ENCODE measurements at regions not wholly inside any gene's neighbourhood (a gene's known extent, or its start where the extent isn't known, plus 50 kb on each side); places are given as distances from the start of the nearest gene placed in this dataset.
"Not testable (repeated sequence)": the region's sequence is repeated elsewhere in the genome, so short reads cannot be mapped to it uniquely, and the experiment has no call there.

- peak in 1 of 5 experiments; percentile 5 for DNase-seq
Observed at GRCh38 chr15:25170781-25171110, 216.0 kb downstream of the SNRPN start.

DNA sequence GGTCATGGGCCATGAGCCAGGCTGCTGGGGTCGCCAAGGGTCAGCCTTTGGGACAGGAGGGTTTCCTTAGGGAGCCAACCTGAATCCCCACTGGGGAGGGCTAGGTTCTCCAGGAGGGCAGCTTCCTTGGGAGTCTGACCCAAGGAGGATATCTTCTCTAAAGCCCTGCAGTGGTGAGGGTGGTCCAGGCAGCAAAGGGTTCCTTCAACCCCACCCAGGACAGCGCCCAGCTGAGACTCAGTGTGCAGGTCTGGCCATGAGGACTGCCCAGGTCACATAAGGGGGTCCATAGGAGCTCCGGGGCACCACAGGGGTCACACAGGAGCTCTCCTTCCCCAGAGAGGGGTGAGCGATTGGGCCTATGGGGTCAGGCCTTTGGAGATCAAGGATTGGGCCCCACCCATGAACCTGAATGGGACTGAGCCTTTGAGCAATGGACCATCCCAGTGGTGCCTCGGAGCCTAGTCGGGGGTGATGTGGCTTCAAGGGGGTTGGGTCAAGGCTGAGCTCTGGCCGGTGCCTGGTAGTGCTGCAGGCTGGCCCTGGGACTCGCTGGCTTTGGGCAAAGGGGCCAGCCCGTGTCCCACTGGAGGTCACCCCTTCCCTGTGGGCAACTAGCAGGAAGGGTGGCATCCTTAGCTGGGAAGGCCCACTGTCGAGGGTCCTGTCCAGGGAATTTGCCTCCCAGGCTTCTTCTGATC lies 216.5 kb downstream of the SNRPN start:
- peak in 2 of 5 experiments; percentile 2 to 3 for DNase-seq

DNA sequence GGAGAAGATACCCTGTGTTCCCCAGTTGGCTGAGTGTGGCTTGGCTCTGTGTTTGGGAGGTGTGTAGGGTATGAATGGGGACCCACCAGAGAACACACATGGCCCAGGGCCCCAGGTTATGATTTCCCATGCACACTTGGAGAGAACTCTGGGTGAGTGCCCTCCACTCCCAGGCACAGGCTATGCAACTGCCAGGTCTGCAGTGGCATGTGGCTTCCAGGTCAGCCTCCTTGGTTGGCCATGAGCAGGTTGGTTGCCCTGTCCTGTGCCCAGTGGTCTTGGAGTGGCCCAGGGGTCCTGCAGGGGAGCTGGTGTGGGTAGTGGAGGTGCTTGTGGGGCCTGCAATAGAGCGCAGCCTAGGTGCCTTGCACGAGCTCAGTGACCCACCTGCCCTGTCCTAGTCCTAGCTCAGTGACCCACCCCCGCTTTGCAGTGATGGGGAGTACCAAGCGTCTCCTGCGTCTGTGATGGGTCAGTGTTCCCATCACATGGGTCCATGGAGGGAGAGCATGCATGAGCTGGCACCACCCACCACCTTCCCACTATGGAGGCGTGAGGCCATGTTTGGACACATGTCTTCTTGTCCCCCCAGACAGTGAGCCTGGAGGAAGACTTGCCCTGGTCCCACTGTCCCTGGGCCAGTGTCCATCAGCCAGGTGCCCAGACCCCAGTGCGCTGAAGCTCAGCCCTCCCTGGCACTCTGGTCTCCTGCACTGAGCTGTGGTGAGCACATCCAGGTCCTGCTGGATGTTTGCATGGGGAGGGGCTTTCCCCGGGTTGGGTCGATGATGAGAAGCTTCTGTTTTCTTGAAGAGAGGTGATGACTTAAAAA lies 217.3 kb downstream of the SNRPN start:
- peak in 2 of 5 experiments; percentile 0 to 4 for DNase-seq

- DNase-seq = peak in 1 of 5 experiments; percentile 4
Observed at GRCh38 chr15:25172691-25173090, 217.9 kb downstream of the SNRPN start.

DNA sequence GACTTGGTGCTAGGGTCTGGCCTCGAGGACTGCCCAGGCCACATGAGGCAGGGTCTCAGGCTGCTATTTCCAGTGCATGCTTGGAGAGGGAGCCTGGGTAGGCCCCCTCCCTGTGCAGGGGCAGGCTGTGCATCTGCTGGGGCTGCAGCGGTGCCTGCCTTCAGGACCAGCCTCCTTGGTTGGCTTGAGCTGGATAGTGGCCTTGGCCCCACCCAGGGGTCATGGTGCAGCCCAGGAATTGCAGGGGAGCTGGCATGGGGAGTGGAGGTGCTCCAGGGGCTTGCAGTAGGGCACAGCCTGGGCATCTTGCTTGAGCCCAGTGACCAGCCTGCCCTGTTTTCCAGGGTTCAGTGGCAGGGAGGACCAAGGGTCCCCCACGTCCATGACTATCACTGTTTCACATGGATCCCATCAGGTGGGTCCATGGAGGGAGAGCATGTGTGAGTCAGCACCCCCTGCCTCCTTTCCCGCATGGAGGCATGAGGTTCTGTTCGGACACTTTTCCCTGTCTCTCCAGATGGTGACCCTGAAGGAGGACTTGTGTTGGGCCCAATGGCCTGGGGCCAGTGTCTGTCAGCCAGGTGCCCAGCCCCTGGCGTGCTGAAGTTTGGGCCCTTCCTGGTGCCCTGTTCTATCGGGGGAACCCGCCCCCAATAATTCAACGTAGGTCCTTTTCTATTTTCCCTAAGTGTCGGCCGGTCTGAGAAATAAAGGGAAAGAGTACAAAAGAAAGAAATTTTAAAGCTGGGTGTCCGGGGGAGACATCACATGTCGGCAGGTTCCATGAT lies 218.6 kb downstream of the SNRPN start:
- DNase-seq = peak in 1 of 5 experiments; percentile 1

GRCh38 chr15:25174149-25174548 lies 219.4 kb downstream of the SNRPN start:
- DNase-seq = not testable (repeated sequence)

DNA sequence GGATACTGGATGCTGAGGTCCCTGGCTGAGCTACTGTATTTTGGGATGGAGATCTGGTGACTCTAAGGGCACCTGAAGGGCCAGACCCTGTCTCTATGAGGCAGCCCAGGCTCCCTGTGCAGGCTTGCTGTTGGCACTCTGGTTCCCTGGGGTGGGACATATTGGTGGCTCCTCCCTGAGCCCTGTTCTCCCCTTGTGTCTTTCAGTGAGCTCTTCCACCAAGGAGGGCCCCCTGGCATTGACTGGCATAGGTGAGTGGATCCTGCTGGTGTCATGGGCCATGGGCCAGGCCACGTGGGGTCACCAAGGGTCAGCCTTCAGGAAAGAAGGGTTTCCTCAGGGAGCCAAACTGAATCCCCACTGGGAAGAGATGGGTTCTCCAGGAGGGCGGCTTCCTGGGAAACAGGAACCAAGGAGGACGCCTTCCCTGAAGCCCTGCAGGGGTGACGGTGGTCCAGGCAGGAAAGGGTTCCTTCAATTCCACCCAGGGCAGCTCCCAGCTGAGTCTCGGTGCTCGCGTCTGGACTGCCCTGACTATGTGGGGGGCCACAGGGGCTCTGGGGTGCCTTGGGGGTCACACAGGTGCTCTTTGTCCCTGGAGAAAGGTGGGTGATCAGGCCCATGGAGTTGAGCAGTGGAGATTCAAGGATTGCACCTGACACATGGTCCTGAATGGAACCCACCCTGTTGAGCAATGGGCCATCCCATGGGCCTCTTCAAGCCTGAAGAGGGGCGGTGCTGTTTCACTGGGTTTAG lies 220.4 kb downstream of the SNRPN start:
- peak in 2 of 5 experiments; percentile 1 to 2 for DNase-seq

DNA sequence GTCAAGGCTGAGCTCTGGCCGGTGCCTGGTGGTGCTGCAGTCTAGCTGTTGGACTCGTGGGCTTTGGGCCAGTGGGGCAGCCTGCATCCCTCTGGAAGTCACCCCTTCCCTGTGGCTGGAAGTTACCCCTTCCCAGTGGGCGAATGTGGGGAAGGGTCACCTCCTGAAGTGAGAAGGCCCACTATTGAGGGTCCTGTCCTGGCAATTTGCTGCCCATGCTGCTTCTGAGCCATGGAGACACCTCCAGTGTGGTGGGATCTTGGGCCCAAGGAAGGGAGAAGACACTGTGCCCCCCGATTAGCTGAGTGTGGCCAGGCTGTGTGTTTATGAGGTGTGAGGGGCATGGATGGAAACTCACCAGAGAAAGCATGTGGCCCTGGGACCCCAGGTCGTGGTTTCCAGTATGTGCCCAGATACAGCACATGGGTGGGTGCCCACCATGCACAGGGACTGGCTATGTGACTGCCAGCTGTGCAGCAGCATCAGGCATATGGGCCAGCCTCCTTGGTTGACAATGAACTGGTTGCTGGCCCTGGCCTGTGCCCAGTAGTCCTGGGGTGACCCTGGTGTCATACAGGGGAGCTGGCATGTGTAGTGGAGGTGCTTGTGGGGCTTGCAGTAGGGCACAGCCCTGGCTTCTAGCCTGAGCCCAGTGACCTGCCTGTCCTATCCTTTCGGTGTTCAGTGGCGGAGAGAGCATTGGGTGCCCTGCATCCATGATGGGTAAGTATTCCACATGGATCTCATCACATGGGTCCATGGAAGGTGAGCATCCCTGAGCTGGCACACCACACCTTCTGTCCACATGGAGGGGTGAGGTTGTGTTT lies 221.2 kb downstream of the SNRPN start:
- peak in 2 of 5 experiments; percentile 1 to 3 for DNase-seq

DNA sequence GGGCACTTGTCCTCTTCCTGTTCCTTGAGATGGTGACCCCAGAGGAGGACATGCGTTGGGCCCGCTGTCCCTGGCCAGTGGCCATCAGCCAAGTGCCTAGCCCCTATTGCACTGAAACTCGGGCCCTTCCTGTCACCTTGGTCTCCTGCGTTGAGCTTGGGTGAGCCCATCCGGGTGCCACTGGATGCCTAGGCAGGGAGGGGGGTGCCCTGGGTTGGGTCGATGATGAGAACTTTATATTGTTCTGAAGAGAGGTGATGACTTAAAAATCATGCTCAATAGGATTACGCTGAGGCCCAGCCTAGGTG lies 221.8 kb downstream of the SNRPN start:
- DNase-seq = peak in 1 of 5 experiments; percentile 1

DNA sequence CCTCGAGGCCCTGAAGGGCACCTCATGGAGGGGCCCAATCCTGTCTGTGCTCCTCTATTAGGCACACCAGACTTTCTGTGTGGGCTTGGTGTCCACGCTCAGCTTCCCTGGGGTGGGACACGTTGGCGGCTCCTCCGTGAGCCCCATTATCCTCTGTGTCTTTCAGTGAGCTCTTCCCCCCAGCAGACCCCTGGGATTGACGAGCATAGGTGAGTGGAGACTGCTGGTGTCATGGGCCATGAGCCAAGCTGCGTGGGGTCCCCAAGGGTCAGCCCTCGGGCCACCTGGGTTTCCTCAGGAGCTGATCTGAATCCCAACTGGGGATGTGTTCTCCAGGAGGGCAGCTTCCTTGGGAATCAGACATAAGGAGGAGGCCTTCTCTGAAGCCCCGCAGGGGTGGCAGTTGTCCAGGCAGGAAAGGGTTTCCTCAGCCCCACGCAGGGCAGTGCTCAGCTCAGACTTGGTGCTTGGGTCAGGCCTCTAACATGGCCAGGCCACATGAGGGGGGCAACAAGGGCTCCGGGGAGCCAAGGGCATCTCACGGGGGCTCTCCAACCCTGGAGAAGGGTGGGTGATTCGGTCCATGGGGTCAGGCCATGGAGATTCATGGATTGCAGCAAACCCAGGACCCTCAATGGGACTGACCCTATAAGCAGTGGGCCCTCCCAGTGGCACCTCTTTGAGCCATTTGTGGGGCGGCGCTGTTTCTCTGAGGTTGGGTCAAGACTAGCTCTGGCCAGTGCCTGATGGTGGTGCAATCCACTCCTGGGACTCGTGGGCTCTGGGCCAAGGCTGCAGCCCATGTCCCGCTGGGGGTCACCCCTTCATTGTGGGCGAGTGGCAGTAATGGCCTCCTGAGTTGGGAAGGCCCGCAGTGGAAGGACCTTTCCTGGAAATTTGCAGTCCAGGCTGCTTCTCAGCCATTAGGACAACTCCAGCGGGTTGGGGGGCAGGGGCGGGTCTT lies 222.5 kb downstream of the SNRPN start:
- DNase-seq = peak in 2 of 5 experiments; percentile 0 to 1

GRCh38 chr15:25177955-25178801 lies 223.4 kb downstream of the SNRPN start:
- peak in 2 of 5 experiments; percentile 1 to 6 for DNase-seq

GRCh38 chr15:25178835-25179672 lies 224.3 kb downstream of the SNRPN start:
- peak in 2 of 5 experiments; percentile 1 to 3 for DNase-seq

- DNase-seq = peak in 1 of 5 experiments; percentile 1
Observed at GRCh38 chr15:25179673-25180511, 225.1 kb downstream of the SNRPN start.

DNA sequence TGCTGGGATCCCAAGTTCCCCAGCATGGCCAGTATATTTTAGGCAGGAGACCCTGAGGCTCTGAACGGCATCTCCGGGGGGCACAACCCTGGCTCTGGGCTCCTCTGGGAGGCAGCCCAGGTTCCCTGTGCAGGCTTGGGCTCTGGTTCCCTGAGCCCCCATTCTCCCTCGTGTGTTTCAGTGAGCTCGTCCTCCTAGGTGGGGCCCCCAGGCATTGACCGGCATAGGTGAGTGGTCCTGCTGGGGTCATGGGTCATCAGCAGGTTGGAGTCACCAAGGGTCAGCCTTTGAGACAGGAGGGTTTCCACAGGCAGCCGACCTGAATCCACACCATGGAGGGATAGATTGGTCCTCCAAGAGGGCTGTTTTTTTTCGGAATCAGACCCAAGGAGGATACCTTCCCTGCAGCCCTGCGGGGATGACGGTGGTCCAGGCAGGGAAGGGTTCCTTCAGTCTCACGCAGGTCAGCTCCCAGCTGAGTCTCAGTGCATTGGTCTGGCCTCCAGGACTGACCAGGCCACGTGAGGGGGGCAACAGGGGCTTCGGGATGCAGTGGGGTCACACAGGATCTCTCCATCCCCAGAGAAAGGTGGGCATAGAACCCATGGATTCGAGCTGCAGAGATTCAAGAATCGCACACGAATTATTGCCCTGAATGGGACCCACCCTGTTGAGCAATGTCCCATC lies 226.0 kb downstream of the SNRPN start:
- DNase-seq = peak in 1 of 5 experiments; percentile 2

DNA sequence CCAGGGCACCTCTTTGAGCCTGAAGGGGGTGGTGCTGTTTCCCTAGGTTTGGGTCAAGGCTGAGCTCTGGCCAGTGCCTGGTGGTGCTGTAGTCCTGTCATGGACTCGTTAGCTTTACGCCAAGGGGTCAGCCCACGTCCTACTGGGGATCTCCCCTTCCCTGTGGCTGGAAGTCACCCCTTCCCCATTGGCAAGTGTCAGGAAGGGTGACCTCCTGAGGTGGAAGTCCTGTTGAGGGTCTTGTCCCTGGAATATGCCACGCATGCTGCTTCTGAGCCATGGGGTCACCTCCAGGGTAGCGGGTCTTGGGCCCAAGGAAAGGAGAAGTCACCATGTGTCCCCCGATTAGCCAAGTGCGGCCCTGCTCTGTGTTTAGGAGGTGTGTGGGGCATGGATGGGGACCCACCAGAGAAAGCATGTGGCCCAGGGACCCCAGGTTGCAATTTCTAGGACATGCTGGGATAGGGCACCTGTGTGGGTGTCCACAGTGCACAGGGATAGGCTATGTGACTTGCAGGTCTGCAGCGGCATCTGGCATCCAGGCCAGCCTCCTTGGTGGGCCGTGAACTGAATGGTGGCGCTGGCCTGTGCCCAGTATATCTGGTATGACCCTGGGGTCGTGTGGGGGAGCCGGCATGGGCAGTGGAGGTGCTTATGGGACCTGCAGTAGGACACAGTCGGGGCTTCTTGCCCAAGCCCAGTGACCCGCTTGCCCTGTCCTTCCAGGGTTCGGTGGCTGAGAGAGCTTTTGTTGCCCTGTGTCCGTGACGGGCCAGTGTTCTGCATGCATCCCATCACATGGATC lies 226.7 kb downstream of the SNRPN start:
- peak in 1 of 5 experiments; percentile 2 for DNase-seq

- peak in 1 of 5 experiments; percentile 1 for DNase-seq
Observed at GRCh38 chr15:25182098-25182478, 227.3 kb downstream of the SNRPN start.

Data from T-helper 2 cell (primary cell).